ENCODE measurements at regions not wholly inside any gene's neighbourhood (a gene's known extent, or its start where the extent isn't known, plus 50 kb on each side); places are given as distances from the start of the nearest gene placed in this dataset.

DNA sequence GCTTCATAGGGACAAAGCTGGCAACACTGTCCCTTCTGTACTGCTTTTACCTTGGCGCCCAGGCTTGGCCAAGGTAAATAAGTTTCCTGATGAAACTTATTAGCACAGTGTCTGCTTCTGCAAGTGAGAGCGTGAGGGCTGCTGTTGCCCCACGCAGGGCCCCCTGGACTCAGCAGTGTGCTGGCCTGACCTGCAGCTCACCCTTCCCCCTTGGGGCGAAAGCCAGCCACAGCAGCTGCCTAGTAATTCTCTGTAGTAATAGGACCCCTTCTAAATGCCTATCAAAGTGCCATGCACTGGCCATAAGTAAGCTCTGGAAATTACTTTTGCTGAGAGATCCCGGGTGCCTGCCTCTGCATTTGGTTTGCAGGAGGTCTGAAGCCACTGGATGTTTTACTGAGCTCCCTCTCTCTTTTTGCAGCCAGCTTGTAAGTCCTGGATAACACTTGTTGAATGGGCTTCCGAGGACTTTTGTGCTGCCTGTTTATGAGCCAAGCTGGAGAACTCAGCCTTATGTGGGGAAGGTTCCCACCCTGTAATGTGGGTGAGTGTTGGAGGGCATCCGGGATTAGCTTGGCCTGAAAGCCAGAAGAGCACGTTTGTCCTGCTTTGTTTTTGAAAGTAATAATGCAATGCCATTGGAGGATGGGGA, 293.9 kb downstream of the C7orf25 start:
- H3K4me3 ChIP-seq (ENCODE audit: low read depth in 1 of 2, low read length in 2 of 2), result no peak overlapping the region
- no peaks in the 10 kb centered on the region for H3K36me3 ChIP-seq (ENCODE audit: insufficient read depth, low read length)
- H3K79me2 ChIP-seq (ENCODE audit: insufficient read depth, low read length), result no peaks in the 10 kb centered on the region
- peaks cover 9% of the 10 kb centered on the region for H3K4me1 ChIP-seq (ENCODE audit: insufficient read depth, low read length)
- H4K20me1 ChIP-seq (ENCODE audit: insufficient read depth, low read length), result no peaks in the 10 kb centered on the region
- no peak overlapping the region for H3K27ac ChIP-seq (ENCODE audit: low read length)
- no peak overlapping the region for H3K4me2 ChIP-seq (ENCODE audit: insufficient read depth, low read length)
- no peak overlapping the region for H3K9ac ChIP-seq (ENCODE audit: low read depth, low read length)
- no peaks in the 10 kb centered on the region for H3K27me3 ChIP-seq (ENCODE audit: insufficient read depth, low read length, poor library complexity)
- no peaks in the 10 kb centered on the region for H3K9me3 ChIP-seq (ENCODE audit: insufficient read depth, low read length, severe bottlenecking)
- DNase-seq (no peak), ATAC-seq (ENCODE audit: insufficient read depth, low read depth) (no peak)
- no peak for TF ChIP-seq EZH2 (IDR thresholded peaks at IDR 0.05; ENCODE audit: borderline replicate concordance, low read depth, low read length, severe bottlenecking)
- TF ChIP-seq, protein P1, sequence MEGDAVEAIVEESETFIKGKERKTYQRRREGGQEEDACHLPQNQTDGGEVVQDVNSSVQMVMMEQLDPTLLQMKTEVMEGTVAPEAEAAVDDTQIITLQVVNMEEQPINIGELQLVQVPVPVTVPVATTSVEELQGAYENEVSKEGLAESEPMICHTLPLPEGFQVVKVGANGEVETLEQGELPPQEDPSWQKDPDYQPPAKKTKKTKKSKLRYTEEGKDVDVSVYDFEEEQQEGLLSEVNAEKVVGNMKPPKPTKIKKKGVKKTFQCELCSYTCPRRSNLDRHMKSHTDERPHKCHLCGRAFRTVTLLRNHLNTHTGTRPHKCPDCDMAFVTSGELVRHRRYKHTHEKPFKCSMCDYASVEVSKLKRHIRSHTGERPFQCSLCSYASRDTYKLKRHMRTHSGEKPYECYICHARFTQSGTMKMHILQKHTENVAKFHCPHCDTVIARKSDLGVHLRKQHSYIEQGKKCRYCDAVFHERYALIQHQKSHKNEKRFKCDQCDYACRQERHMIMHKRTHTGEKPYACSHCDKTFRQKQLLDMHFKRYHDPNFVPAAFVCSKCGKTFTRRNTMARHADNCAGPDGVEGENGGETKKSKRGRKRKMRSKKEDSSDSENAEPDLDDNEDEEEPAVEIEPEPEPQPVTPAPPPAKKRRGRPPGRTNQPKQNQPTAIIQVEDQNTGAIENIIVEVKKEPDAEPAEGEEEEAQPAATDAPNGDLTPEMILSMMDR (IDR thresholded peaks at IDR 0.05; ENCODE audit: borderline replicate concordance, extremely low read depth, low read length, poor library complexity, severe bottlenecking), result no peak
- no peak overlapping the region; the same call in 1 of the 2 replicates for H2AFZ ChIP-seq (ENCODE audit: low read depth, low read length)

DNA sequence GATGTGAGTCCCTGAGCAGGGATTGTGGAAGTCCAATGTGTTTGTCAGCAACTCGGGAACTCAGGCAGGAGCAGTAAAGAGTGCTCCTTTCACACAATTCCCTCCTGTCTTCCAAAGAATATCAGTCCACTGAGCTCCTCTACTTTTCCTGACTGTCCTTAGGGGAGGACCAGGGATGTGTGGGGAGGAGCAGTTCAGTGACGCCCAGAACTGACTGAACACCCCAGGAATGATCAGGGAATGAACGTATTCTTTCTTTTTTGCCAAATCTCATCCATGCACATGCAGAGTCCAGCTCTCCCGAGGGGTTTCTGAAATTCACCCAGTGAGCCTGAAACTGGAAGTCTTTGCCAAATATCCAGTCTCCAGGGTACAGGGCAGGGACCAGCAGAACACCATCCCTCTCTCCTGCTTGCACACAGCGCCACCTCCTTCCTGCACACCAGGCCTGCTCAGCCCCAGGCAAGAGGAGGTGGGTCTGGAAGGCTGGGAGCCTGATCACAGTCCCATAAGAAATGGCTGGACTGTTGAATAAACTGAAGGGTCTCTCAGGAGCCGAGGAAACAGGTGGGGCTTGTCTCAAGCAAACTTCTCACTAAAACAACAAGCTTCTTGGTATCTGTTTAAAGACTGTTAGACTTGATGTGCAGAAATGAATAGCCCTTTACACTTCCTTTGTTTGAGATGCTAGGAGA, 294.7 kb downstream of the C7orf25 start:
- Histone ChIP-seq H3K27ac (ENCODE audit: low read length) (no peak overlapping the region), H3K36me3 (ENCODE audit: insufficient read depth, low read length) (no peaks in the 10 kb centered on the region), H3K9ac (ENCODE audit: low read depth, low read length) (no peak overlapping the region), H3K4me2 (ENCODE audit: insufficient read depth, low read length) (no peak overlapping the region), H3K9me3 (ENCODE audit: insufficient read depth, low read length, severe bottlenecking) (no peaks in the 10 kb centered on the region), H3K4me1 (ENCODE audit: insufficient read depth, low read length) (peaks cover 16% of the 10 kb centered on the region), H3K79me2 (ENCODE audit: insufficient read depth, low read length) (no peaks in the 10 kb centered on the region), H2AFZ (ENCODE audit: low read depth, low read length) (no peak overlapping the region), H3K4me3 (ENCODE audit: low read depth in 1 of 2, low read length in 2 of 2) (no peak overlapping the region), H4K20me1 (ENCODE audit: insufficient read depth, low read length) (no peaks in the 10 kb centered on the region), H3K27me3 (ENCODE audit: insufficient read depth, low read length, poor library complexity) (no peaks in the 10 kb centered on the region)
- TF ChIP-seq, protein P1 (IDR thresholded peaks at IDR 0.05; ENCODE audit: borderline replicate concordance, extremely low read depth, low read length, poor library complexity, severe bottlenecking), result no peak
- no peak for TF ChIP-seq EZH2 (IDR thresholded peaks at IDR 0.05; ENCODE audit: borderline replicate concordance, low read depth, low read length, severe bottlenecking)
- DNase-seq, result no peak
- no peak for ATAC-seq (ENCODE audit: insufficient read depth, low read depth)

DNA sequence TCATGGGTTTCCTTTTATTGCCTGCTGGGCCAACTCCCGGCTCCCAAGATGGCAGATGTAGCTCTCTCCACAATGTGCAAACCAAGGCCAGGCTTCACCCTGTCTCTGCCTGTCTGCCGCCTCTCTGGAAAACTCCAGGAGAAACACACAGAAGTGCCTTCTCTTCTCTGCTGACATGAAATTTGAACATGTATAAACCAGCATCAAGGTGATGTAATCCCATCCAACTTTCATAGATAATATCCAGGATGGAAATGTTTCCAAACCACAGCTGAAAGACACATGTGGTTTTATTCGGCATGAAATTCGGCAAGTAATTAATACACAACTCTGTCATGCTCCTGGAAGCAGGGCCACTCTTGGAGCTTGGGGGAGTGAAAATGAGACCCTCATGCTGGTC, 297.2 kb downstream of the C7orf25 start:
- Histone ChIP-seq H3K9ac (ENCODE audit: low read depth, low read length) (no peak overlapping the region), H3K27ac (ENCODE audit: low read length) (no peak overlapping the region), H2AFZ (ENCODE audit: low read depth, low read length) (no peak overlapping the region), H3K9me3 (ENCODE audit: insufficient read depth, low read length, severe bottlenecking) (no peaks in the 10 kb centered on the region), H3K27me3 (ENCODE audit: insufficient read depth, low read length, poor library complexity) (no peaks in the 10 kb centered on the region), H3K36me3 (ENCODE audit: insufficient read depth, low read length) (no peaks in the 10 kb centered on the region), H4K20me1 (ENCODE audit: insufficient read depth, low read length) (no peaks in the 10 kb centered on the region), H3K4me3 (ENCODE audit: low read depth in 1 of 2, low read length in 2 of 2) (no peak overlapping the region), H3K4me1 (ENCODE audit: insufficient read depth, low read length) (peaks cover 20% of the 10 kb centered on the region), H3K79me2 (ENCODE audit: insufficient read depth, low read length) (no peaks in the 10 kb centered on the region), H3K4me2 (ENCODE audit: insufficient read depth, low read length) (no peak overlapping the region)
- DNase-seq, result no peak
- no peak for ATAC-seq (ENCODE audit: insufficient read depth, low read depth)
- no peak for TF ChIP-seq EZH2 (IDR thresholded peaks at IDR 0.05; ENCODE audit: borderline replicate concordance, low read depth, low read length, severe bottlenecking)
- TF ChIP-seq, protein P1 (IDR thresholded peaks at IDR 0.05; ENCODE audit: borderline replicate concordance, extremely low read depth, low read length, poor library complexity, severe bottlenecking), result no peak

Data from DND-41 (cell line).